ENCODE measurements at regions not wholly inside any gene's neighbourhood (a gene's known extent, or its start where the extent isn't known, plus 50 kb on each side); places are given as distances from the start of the nearest gene placed in this dataset.
"Not testable (repeated sequence)": the region's sequence is repeated elsewhere in the genome, so short reads cannot be mapped to it uniquely, and the experiment has no call there.

- no peak for DNase-seq (ENCODE audit: low read depth)
Observed at GRCh38 chr4:147246096-147246495, 234.8 kb upstream of the EDNRA start.

DNA sequence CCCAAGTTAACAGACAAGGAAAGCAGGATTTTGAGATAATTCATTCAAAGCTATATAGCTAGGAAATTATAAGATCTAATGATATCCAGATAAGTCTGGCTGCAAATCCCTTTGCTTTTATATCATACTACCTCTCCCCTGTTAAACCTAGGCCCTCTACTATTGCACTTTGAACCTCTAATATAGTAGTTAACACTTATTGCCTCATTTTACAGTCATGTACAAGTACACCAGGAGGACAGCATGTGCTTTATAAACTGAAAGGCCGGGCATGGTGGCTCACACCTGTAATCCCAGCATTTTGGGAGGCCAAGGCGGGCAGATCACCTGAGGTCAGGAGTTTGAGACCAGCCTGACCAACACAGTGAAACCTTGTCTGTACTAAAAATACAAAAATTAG lies 234.4 kb upstream of the EDNRA start:
- not testable (repeated sequence) for DNase-seq (ENCODE audit: low read depth)

- DNase-seq (ENCODE audit: low read depth), result no peak
Observed at GRCh38 chr4:147247579-147247978, 233.3 kb upstream of the EDNRA start.

DNA sequence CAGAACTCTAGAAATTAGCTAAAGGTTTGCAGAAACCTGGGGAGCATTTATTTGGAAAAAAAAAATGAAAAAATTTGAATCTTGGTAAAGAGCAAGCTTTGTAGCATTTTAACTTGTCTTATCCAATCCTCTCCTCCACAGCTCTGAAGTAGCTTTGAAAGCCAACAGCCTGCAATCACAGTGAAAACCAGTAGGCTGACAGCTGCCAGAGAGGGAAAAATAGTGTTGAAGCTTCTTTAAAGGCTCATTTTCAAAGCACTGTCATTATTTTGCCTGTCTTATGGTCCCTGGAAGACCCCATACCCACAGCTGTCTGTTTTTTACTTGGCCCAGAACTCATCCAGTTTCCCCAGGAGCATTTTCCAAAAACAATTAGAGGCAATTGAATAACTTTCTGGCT lies 230.8 kb upstream of the EDNRA start:
- no peak for DNase-seq (ENCODE audit: low read depth)

DNA sequence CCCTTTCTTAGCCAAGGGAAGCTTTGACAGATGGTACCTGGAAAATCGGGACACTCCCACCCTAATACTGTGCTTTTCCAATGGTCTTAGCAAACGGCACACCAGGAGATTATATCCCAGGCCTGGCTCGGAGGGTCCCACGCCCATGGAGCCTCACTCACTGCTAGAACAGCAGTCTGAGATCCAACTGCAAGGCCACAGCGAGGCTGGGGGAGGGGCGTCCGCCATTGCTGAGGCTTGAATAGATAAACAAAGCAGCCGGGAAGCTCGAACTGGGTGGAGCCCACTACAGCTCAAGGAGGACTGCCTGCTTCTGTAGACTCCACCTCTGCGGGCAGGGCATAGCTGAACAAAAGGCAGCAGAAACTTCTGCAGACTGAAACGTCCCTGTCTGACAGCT lies 225.6 kb upstream of the EDNRA start:
- DNase-seq (ENCODE audit: low read depth), result not testable (repeated sequence)

- not testable (repeated sequence) for DNase-seq (ENCODE audit: low read depth)
Observed at GRCh38 chr4:147259271-147259670, 221.6 kb upstream of the EDNRA start.

- no peak for DNase-seq (ENCODE audit: low read depth)
Observed at GRCh38 chr4:147284256-147284835, 196.6 kb upstream of the EDNRA start.

DNA sequence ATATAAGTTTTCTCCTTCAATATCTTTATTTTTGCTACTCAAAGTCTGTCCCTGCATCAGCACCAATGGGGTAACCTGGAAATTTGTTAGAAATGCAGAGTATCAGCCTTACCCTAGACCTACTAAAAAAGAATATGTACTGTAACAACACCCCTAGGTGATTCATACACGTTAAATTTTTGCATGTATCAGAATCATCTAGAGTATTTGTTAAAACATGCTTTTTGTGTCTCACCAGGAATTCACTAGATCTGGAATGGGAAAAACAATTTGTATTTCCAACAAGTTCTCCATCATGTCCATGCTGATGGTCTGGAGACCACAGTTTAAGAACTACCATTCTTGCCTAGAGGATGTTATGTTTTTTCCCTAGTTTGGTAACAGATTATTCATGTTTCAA lies 196.0 kb upstream of the EDNRA start:
- DNase-seq (ENCODE audit: low read depth), result no peak

- no peak for DNase-seq (ENCODE audit: low read depth)
Observed at GRCh38 chr4:147285751-147286150, 195.1 kb upstream of the EDNRA start.

GRCh38 chr4:147286846-147287587 lies 193.9 kb upstream of the EDNRA start:
- DNase-seq (ENCODE audit: low read depth), result no peak

GRCh38 chr4:147287588-147287890 lies 193.4 kb upstream of the EDNRA start:
- no peak for DNase-seq (ENCODE audit: low read depth)

- no peak for DNase-seq (ENCODE audit: low read depth)
Observed at GRCh38 chr4:147288512-147288911, 192.4 kb upstream of the EDNRA start.

DNA sequence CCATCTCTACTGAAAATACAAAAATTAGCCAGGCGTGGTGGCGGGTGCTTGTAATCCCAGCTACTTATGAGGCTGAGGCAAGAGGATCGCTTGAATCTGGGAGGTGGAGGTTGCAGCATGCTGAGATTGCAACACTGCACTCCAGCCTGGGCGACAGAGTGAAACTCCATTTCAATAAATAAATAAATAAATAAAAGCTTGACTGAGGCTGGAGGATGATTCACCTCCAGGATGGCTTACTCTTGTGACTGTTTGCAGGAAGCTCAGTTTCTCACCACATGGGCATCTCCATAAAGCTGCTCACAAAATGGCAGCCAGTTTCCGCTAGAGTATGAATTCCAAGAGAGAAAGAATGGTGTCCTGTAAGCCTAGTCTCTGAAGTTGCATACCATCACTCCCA lies 191.7 kb upstream of the EDNRA start:
- no peak for DNase-seq (ENCODE audit: low read depth)

- DNase-seq (ENCODE audit: low read depth), result not testable (repeated sequence)
Observed at GRCh38 chr4:147292604-147293313, 188.1 kb upstream of the EDNRA start.

- DNase-seq (ENCODE audit: low read depth), result not testable (repeated sequence)
Observed at GRCh38 chr4:147293314-147293677, 187.6 kb upstream of the EDNRA start.

- no peak for DNase-seq (ENCODE audit: low read depth)
Observed at GRCh38 chr4:147299205-147299604, 181.7 kb upstream of the EDNRA start.

- DNase-seq (ENCODE audit: low read depth), result no peak
Observed at GRCh38 chr4:147303174-147303872, 177.6 kb upstream of the EDNRA start.

GRCh38 chr4:147303873-147304229 lies 177.0 kb upstream of the EDNRA start:
- no peak for DNase-seq (ENCODE audit: low read depth)

- no peak for DNase-seq (ENCODE audit: low read depth)
Observed at GRCh38 chr4:147307896-147308674, 172.8 kb upstream of the EDNRA start.

DNA sequence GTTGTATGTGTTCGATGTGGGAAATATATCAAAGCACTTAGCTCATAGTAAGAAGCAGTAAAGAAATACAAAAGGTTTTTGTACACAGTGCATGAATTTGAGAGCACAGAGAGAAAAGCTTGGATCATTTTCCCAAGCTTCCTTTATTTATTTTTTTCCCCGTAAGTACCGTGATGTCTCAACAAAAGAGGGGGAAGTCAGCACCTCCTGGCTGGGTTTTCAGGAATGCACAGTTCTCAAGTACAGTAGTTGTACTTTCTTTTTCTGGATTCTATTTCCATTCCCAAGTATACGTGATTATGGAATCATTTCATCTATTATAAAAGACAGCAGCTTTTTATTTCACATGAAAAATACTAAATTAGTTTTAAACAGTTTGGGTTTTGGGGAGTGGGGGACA lies 171.5 kb upstream of the EDNRA start:
- DNase-seq (ENCODE audit: low read depth), result no peak

DNA sequence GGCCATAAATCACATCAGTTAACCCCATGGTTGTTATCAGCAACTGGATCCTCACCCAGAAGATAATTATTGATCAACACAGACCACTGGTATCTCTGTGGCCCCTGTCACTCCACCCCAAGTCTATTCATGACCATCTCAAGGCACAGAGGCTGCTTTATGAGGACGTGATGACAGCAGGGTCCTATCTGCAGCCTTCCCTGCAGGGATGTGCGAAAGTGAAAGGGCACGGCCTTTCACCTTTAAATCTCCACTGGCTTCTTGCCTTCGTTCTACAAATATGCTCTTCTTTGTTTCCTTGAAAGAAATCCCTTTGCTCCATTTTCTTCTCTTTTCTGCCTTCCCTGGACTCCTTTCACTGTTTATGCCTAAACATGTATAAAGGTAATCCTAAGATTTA lies 170.6 kb upstream of the EDNRA start:
- DNase-seq (ENCODE audit: low read depth), result no peak

GRCh38 chr4:147311956-147312355 lies 168.9 kb upstream of the EDNRA start:
- no peak for DNase-seq (ENCODE audit: low read depth)
